WTC11 (cell line): ENCODE measurements at regions not wholly inside any gene's neighbourhood (a gene's known extent, or its start where the extent isn't known, plus 50 kb on each side); places are given as distances from the start of the nearest gene placed in this dataset.

ENCODE experiments used
- CREB1 ChIP-seq: sonication (generic); formaldehyde crosslinking; IDR thresholded peaks from 2 replicates; pipeline ENCODE4 v1.8.0; 2023; ENCODE audit warnings: mild to moderate bottlenecking, missing genetic modification reagents
- FOXP1 ChIP-seq: sonication (generic); formaldehyde crosslinking; IDR thresholded peaks from 2 replicates; pipeline ENCODE4 v1.8.0; 2022; ENCODE audit warnings: missing genetic modification reagents, mild to moderate bottlenecking, moderate library complexity, borderline replicate concordance
- GRHL2 ChIP-seq: fragments of 250-450 bp; sonication (Bioruptor Pico); IDR thresholded peaks from 2 replicates; pipeline ENCODE4 v1.8.0; 2022; ENCODE audit warnings: mild to moderate bottlenecking, moderate library complexity; ENCODE audit not compliant: insufficient replicate concordance, severe bottlenecking
- IRF2 ChIP-seq: sonication (generic); formaldehyde crosslinking; IDR thresholded peaks from 2 replicates; pipeline ENCODE4 v1.8.0; 2022; ENCODE audit warnings: low read depth, missing genetic modification reagents, borderline replicate concordance
- NFE2L1 ChIP-seq: sonication (generic); formaldehyde crosslinking; IDR thresholded peaks from 2 replicates; pipeline ENCODE4 v1.8.1; 2023; ENCODE audit warnings: missing genetic modification reagents
- SMAD3 ChIP-seq: sonication (generic); formaldehyde crosslinking; IDR thresholded peaks from 2 replicates; pipeline ENCODE4 v1.8.0; 2022; ENCODE audit warnings: missing genetic modification reagents, mild to moderate bottlenecking, borderline replicate concordance
- ZBTB21 ChIP-seq: sonication (generic); formaldehyde crosslinking; IDR thresholded peaks from 2 replicates; pipeline ENCODE4 v1.8.1; 2023; ENCODE audit warnings: mild to moderate bottlenecking, missing genetic modification reagents, borderline replicate concordance
- ZNF138 ChIP-seq: sonication (generic); formaldehyde crosslinking; conservative IDR thresholded peaks from 2 replicates; pipeline ENCODE4 v1.8.1; 2022; ENCODE audit warnings: mild to moderate bottlenecking, moderate library complexity, missing genetic modification reagents
- ZNF317 ChIP-seq: sonication (generic); formaldehyde crosslinking; IDR thresholded peaks from 2 replicates; pipeline ENCODE4 v1.8.1; 2023; ENCODE audit warnings: low read depth, mild to moderate bottlenecking, moderate library complexity, missing genetic modification reagents, borderline replicate concordance
- TF ChIP-seq, protein P1 (sequence below): fragments of 200-600 bp; IDR thresholded peaks from 2 replicates; pipeline ENCODE4 v1.8.0; 2022; ENCODE audit warnings: antibody characterized with exemption
- TF ChIP-seq, protein P2 (sequence below): sonication (generic); formaldehyde crosslinking; conservative IDR thresholded peaks from 2 replicates; pipeline ENCODE4 v1.8.1; 2022; ENCODE audit warnings: mild to moderate bottlenecking, missing genetic modification reagents
- TF ChIP-seq, protein P3 (sequence below): fragments of 250-450 bp; sonication (Bioruptor Pico); IDR thresholded peaks from 2 replicates; pipeline ENCODE4 v2.1.2; 2022; ENCODE audit warnings: mild to moderate bottlenecking, moderate library complexity
- TF ChIP-seq, protein P4 (sequence below): sonication (generic); formaldehyde crosslinking; IDR thresholded peaks from 2 replicates; pipeline ENCODE4 v1.8.1; 2023; ENCODE audit warnings: mild to moderate bottlenecking, missing genetic modification reagents

DNA sequence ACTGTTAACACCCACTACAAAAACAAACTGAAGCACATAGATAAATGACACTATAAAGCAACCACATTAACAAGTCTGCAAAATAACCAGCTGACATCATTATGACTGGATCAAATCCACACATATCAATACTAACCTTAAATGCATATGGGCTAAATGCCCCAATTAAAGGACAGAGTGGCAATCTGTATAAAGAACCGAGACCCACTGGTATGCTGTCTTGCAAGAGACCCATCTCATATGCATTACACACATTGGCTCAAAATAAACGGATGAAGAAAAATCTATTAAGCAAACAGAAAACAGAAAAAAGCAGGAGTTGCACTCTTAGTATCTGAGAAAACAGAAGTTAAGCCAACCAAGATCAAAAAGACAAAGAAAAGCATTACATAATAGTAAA, 1375.4 kb downstream of the ZPLD1 start:
- no peak for TF ChIP-seq SMAD3
- TF ChIP-seq, protein P1, sequence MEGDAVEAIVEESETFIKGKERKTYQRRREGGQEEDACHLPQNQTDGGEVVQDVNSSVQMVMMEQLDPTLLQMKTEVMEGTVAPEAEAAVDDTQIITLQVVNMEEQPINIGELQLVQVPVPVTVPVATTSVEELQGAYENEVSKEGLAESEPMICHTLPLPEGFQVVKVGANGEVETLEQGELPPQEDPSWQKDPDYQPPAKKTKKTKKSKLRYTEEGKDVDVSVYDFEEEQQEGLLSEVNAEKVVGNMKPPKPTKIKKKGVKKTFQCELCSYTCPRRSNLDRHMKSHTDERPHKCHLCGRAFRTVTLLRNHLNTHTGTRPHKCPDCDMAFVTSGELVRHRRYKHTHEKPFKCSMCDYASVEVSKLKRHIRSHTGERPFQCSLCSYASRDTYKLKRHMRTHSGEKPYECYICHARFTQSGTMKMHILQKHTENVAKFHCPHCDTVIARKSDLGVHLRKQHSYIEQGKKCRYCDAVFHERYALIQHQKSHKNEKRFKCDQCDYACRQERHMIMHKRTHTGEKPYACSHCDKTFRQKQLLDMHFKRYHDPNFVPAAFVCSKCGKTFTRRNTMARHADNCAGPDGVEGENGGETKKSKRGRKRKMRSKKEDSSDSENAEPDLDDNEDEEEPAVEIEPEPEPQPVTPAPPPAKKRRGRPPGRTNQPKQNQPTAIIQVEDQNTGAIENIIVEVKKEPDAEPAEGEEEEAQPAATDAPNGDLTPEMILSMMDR, result no peak
- TF ChIP-seq NFE2L1, result no peak
- no peak for TF ChIP-seq CREB1 (CRISPR knock-in tag)
- TF ChIP-seq, protein P2, sequence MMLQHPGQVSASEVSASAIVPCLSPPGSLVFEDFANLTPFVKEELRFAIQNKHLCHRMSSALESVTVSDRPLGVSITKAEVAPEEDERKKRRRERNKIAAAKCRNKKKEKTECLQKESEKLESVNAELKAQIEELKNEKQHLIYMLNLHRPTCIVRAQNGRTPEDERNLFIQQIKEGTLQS, result no peak
- no peak for TF ChIP-seq ZBTB21
- TF ChIP-seq ZNF317, result no peak
- TF ChIP-seq, protein P3, sequence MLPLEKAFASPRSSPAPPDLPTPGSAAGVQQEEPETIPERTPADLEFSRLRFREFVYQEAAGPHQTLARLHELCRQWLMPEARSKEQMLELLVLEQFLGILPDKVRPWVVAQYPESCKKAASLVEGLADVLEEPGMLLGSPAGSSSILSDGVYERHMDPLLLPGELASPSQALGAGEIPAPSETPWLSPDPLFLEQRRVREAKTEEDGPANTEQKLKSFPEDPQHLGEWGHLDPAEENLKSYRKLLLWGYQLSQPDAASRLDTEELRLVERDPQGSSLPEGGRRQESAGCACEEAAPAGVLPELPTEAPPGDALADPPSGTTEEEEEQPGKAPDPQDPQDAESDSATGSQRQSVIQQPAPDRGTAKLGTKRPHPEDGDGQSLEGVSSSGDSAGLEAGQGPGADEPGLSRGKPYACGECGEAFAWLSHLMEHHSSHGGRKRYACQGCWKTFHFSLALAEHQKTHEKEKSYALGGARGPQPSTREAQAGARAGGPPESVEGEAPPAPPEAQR (CRISPR knock-in tag), result no peak
- TF ChIP-seq IRF2, result no peak
- TF ChIP-seq GRHL2 (CRISPR knock-in tag), result no peak
- no peak for TF ChIP-seq FOXP1
- TF ChIP-seq, protein P4, sequence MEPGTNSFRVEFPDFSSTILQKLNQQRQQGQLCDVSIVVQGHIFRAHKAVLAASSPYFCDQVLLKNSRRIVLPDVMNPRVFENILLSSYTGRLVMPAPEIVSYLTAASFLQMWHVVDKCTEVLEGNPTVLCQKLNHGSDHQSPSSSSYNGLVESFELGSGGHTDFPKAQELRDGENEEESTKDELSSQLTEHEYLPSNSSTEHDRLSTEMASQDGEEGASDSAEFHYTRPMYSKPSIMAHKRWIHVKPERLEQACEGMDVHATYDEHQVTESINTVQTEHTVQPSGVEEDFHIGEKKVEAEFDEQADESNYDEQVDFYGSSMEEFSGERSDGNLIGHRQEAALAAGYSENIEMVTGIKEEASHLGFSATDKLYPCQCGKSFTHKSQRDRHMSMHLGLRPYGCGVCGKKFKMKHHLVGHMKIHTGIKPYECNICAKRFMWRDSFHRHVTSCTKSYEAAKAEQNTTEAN, result no peak
- TF ChIP-seq ZNF138 (CRISPR knock-in tag), result no peak
